Transverse colon (tissue), 3 donors: ENCODE measurements at regions not wholly inside any gene's neighbourhood (a gene's known extent, or its start where the extent isn't known, plus 50 kb on each side); places are given as distances from the start of the nearest gene placed in this dataset.
"Not testable (repeated sequence)": the region's sequence is repeated elsewhere in the genome, so short reads cannot be mapped to it uniquely, and the experiment has no call there.

ENCODE experiments used
- EP300 ChIP-seq: sonication (generic); formaldehyde crosslinking; IDR thresholded peaks from one replicate; pipeline ENCODE4 v1.6.1; 2017; ENCODE audit warnings: antibody characterized with exemption, low read depth
- POLR2A ChIP-seq: fragments of 450-650 bp; IDR thresholded peaks from one replicate; pipeline ENCODE4 v1.6.1; 2016; ENCODE audit warnings: antibody characterized with exemption, mild to moderate bottlenecking, moderate library complexity
- POLR2AphosphoS5 ChIP-seq, 3 donors: sonication (generic); formaldehyde crosslinking; IDR thresholded peaks; one replicate each; pipeline ENCODE4 v1.6.1; 2016; ENCODE audit warnings: antibody characterized with exemption in 3 of 3

DNA sequence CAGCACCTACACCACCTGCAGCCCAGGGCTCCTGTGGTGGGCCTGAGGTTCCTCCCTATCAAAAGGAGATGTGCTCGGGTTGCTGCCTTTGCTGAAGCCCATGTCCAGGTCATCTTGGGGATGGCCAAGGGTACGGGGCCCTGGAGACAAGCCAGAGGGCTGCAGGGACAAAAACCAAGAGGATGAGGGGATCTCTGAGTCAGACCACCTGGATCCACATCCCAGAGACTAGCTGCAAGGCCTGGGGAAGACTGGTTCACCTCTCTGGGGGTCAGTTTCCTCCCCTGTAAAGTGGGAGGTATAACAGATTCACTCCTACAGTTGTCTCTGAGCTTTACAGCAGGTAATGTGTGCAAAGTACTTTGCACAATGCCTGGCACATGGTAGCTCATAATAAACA, 376.6 kb downstream of the ZNF716 start:
- not testable (repeated sequence) for TF ChIP-seq EP300; POLR2A; POLR2AphosphoS5 (IDR thresholded peaks at IDR 0.05)
